Adrenal gland (tissue), 5 donors: ENCODE measurements at regions not wholly inside any gene's neighbourhood (a gene's known extent, or its start where the extent isn't known, plus 50 kb on each side); places are given as distances from the start of the nearest gene placed in this dataset.

Experiments used
- CTCF ChIP-seq, 6 experiments: fragments of 450-650 bp in 4 of 6; fragments of 200-600 bp in 2 of 6; sonication (generic) in 1 of 6; IDR thresholded peaks; 1 replicate in 5 of 6; 2 replicates in 1 of 6; pipeline versions ENCODE4 v1.5.1 to v1.8.0; 2016 to 2021; ENCODE audit warnings: antibody characterized with exemption in 6 of 6, mild to moderate bottlenecking in 2 of 6, moderate library complexity in 1 of 6
- POLR2A ChIP-seq, 2 donors: fragments of 450-650 bp; IDR thresholded peaks; one replicate each; pipeline ENCODE4 v1.6.1; 2017; ENCODE audit warnings: antibody characterized with exemption in 2 of 2, mild to moderate bottlenecking in 2 of 2, moderate library complexity in 1 of 2
- donor health status: DM: no; HTN: no; CAD: no.

DNA sequence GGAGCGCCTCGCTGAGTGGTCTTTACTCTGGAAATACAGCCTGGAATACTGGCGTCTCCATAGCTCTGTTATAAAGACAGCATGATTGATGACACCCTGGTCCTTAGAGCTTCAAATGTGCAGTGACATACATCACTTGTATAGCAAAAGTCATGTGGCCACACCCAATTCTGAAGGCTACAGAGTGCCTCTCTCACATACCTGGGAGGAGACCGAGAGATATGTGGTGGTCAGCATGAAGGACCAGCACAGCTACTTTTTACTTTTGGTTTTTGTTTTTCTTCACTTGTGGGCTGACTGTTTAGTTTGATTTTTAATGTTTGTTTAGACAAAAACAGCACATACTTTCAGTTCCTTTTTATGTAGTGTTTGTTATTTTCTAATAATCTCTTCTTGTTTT, 938.5 kb upstream of the SOX11 start:
- no peak for TF ChIP-seq CTCF (IDR thresholded peaks at IDR 0.05)
- TF ChIP-seq POLR2A (IDR thresholded peaks at IDR 0.05): no peak
